B cell (primary cell): ENCODE measurements at regions not wholly inside any gene's neighbourhood (a gene's known extent, or its start where the extent isn't known, plus 50 kb on each side); places are given as distances from the start of the nearest gene placed in this dataset.

Experiments
- ATAC-seq: fragments of 200-7000 bp; cut with Tn5 transposase; one replicate; pipeline ENCODE4 v1.10.0; 2021; ENCODE audit warnings: low read depth, mild to moderate bottlenecking, moderate number of reproducible peaks, moderate library complexity
- CTCF ChIA-PET: fragments of 350-600 bp; sonication (Branson Sonifier 250); formaldehyde crosslinking; loops from one replicate; lab custom pipeline; 2021; ENCODE audit warnings: antibody characterized with exemption, inconsistent platforms; lab: Charles Lee
- POLR2A ChIA-PET: fragments of 350-600 bp; sonication (Branson Sonifier 250); formaldehyde crosslinking; loops from one replicate; lab custom pipeline; 2021; ENCODE audit warnings: antibody characterized with exemption; lab: Charles Lee
- DNase-seq: peaks from one replicate; pipeline ENCODE4 v3.0.0; 2013
- H2AFZ ChIP-seq: 2 replicates; pipeline ENCODE4 v1.6.1; 2012; ENCODE audit warnings: mild to moderate bottlenecking, low read depth, low read length; ENCODE audit not compliant: insufficient read depth, poor library complexity, severe bottlenecking
- H3K27ac ChIP-seq, 2 donors: 1 replicate in 1 of 2; 2 replicates in 1 of 2; pipeline ENCODE4 v1.5.1; 2012 to 2013; ENCODE audit warnings: low read length in 2 of 2, mild to moderate bottlenecking in 2 of 2, moderate library complexity in 1 of 2
- H3K27me3 ChIP-seq, 4 experiments: fragments of 200-600 bp in 1 of 4; sonication (generic) in 1 of 4; replicated peaks in 1 of 4; 1 replicate in 2 of 4; 2 replicates in 2 of 4; pipeline versions ENCODE4 v1.6.1 to v1.7.0; 2013 to 2016; ENCODE audit warnings: low read length in 3 of 4, mild to moderate bottlenecking in 2 of 4, mixed read lengths in 1 of 4, moderate library complexity in 1 of 4; ENCODE audit not compliant: insufficient read depth in 4 of 4, control insufficient read depth in 3 of 4; ENCODE audit errors: control extremely low read depth in 1 of 4
- H3K36me3 ChIP-seq, 2 experiments: replicated peaks in 1 of 2; 1 replicate in 1 of 2; 2 replicates in 1 of 2; pipeline versions ENCODE4 v1.6.1 to v1.7.1; 2013; ENCODE audit warnings: low read length in 1 of 2; ENCODE audit not compliant: insufficient read depth in 2 of 2, control insufficient read depth in 1 of 2; ENCODE audit errors: control extremely low read depth in 1 of 2, extremely low read depth in 1 of 2
- H3K4me1 ChIP-seq, 2 donors: fragments of 200-600 bp in 1 of 2; sonication (generic) in 1 of 2; 1 replicate in 1 of 2; 2 replicates in 1 of 2; pipeline versions ENCODE4 v1.5.1 to v1.6.1; 2013 to 2017; ENCODE audit warnings: low read length in 2 of 2; ENCODE audit not compliant: control insufficient read depth in 2 of 2, insufficient read depth in 2 of 2
- H3K4me2 ChIP-seq: replicated peaks from 2 replicates; pipeline ENCODE3; 2012; ENCODE audit warnings: mild to moderate bottlenecking, low read depth, low read length; ENCODE audit not compliant: poor library complexity, severe bottlenecking
- H3K4me3 ChIP-seq, 5 experiments: fragments of 200-600 bp in 1 of 5; sonication (generic) in 1 of 5; 1 replicate in 3 of 5; 2 replicates in 2 of 5; pipeline versions ENCODE4 v1.5.1 to v1.7.0; 2011 to 2016; ENCODE audit warnings: low read length in 4 of 5, mild to moderate bottlenecking in 4 of 5, low read depth in 2 of 5, control low read depth in 1 of 5, moderate library complexity in 1 of 5; ENCODE audit not compliant: insufficient read depth in 1 of 5; ENCODE audit errors: control extremely low read depth in 1 of 5, extremely low read depth in 1 of 5
- H3K79me2 ChIP-seq: fragments of 200-600 bp; sonication (generic); one replicate; pipeline ENCODE4 v1.6.0; 2016; ENCODE audit warnings: low read length; ENCODE audit not compliant: control insufficient read depth, insufficient read depth
- H3K9ac ChIP-seq: fragments of 200-600 bp; sonication (generic); 2 replicates; pipeline ENCODE4 v1.6.1; 2017; ENCODE audit warnings: mild to moderate bottlenecking, low read length, moderate library complexity
- H3K9me3 ChIP-seq, 3 donors: one replicate each; pipeline versions ENCODE4 v1.6.1 to v1.7.1; 2013; ENCODE audit warnings: low read length in 2 of 3; ENCODE audit not compliant: control insufficient read depth in 2 of 3, insufficient read depth in 1 of 3; ENCODE audit errors: control extremely low read depth in 1 of 3
- H4K20me1 ChIP-seq: 2 replicates; pipeline ENCODE4 v1.6.0; 2012; ENCODE audit warnings: mild to moderate bottlenecking, low read length; ENCODE audit not compliant: insufficient read depth, control insufficient read depth, poor library complexity, severe bottlenecking
- H3K27ac Mint-ChIP-seq: one replicate; pipeline ENCODE4 v1.8.0; 2021; ENCODE audit warnings: mixed read lengths
- H3K27me3 Mint-ChIP-seq: one replicate; pipeline ENCODE4 v1.8.0; 2021; ENCODE audit warnings: mixed read lengths
- H3K4me1 Mint-ChIP-seq: one replicate; pipeline ENCODE4 v1.8.0; 2021; ENCODE audit warnings: mixed read lengths
- H3K4me3 Mint-ChIP-seq: one replicate; pipeline ENCODE4 v1.8.0; 2021; ENCODE audit warnings: mixed read lengths
- H3K9me3 Mint-ChIP-seq: one replicate; pipeline ENCODE4 v1.8.0; 2022; ENCODE audit warnings: mixed read lengths; ENCODE audit not compliant: insufficient read depth
- EZH2 ChIP-seq: IDR thresholded peaks from 2 replicates; pipeline ENCODE4 v1.6.1; 2012; ENCODE audit warnings: borderline replicate concordance, low read depth, mild to moderate bottlenecking, moderate library complexity, low read length; ENCODE audit not compliant: insufficient read depth, poor library complexity, severe bottlenecking
- WGBS: methylation state at CpG from one replicate; pipeline ENCODE4 v1.1.5; 2013; ENCODE audit warnings: missing lambda C conversion rate; ENCODE audit not compliant: insufficient coverage; 5-methylcytosine and 5-hydroxymethylcytosine counted together
- intact Hi-C: fragments of 100-400 bp; cut with micrococcal nuclease; formaldehyde crosslinking; loops from one replicate; pipeline ENCODE4 v1.10.0; 2022
- TF ChIP-seq, protein P1 (sequence below): fragments of 200-600 bp; IDR thresholded peaks from one replicate; pipeline ENCODE4 v1.8.0; 2022; ENCODE audit warnings: antibody characterized with exemption, mild to moderate bottlenecking

- Histone ChIP-seq H3K27ac (no peak overlapping the region), H3K4me1 (no peaks in the 10 kb centered on the region), H3K4me2 (no peak overlapping the region), H2AFZ (no peak overlapping the region), H4K20me1 (no peaks in the 10 kb centered on the region), H3K27me3 (no peaks in the 10 kb centered on the region), H3K9ac (no peak overlapping the region), H3K36me3 (no peaks in the 10 kb centered on the region), H3K79me2 (no peaks in the 10 kb centered on the region), H3K9me3 (peaks cover 0 to 4% (median 0%) of the 10 kb centered on the region in 3 donors), H3K4me3 (no peak overlapping the region)
- Mint-ChIP-seq H3K27ac (no peak overlapping the region), H3K4me1 (no peaks in the 10 kb centered on the region), H3K4me3 (no peak overlapping the region), H3K9me3 (no peaks in the 10 kb centered on the region), H3K27me3 (no peaks in the 10 kb centered on the region)
- no peak for ATAC-seq
- ChIA-PET POLR2A (no interaction called here), CTCF (no interaction called here)
- DNase-seq: no peak
- intact Hi-C loops: no loop called here
- TF ChIP-seq, protein P1, sequence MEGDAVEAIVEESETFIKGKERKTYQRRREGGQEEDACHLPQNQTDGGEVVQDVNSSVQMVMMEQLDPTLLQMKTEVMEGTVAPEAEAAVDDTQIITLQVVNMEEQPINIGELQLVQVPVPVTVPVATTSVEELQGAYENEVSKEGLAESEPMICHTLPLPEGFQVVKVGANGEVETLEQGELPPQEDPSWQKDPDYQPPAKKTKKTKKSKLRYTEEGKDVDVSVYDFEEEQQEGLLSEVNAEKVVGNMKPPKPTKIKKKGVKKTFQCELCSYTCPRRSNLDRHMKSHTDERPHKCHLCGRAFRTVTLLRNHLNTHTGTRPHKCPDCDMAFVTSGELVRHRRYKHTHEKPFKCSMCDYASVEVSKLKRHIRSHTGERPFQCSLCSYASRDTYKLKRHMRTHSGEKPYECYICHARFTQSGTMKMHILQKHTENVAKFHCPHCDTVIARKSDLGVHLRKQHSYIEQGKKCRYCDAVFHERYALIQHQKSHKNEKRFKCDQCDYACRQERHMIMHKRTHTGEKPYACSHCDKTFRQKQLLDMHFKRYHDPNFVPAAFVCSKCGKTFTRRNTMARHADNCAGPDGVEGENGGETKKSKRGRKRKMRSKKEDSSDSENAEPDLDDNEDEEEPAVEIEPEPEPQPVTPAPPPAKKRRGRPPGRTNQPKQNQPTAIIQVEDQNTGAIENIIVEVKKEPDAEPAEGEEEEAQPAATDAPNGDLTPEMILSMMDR: no peak
- no peak for TF ChIP-seq EZH2
- WGBS: no CpG with 5 or more reads among the region's 2 CpGs
Observed at GRCh38 chr16:6863135-6863534, 469.5 kb upstream of the RBFOX1 start.

- ChIA-PET POLR2A (no interaction called here), CTCF (no interaction called here)
- no peaks in the 10 kb centered on the region for H4K20me1 ChIP-seq
- no peak overlapping the region for H3K27ac ChIP-seq
- Mint-ChIP-seq H3K9me3 (no peaks in the 10 kb centered on the region), H3K4me3 (no peak overlapping the region), H3K27ac (no peak overlapping the region), H3K4me1 (no peaks in the 10 kb centered on the region), H3K27me3 (no peaks in the 10 kb centered on the region)
- TF ChIP-seq, protein P1: no peak
- no peak for TF ChIP-seq EZH2
- H3K36me3 ChIP-seq: no peaks in the 10 kb centered on the region
- H3K4me3 ChIP-seq: no peak overlapping the region
- DNase-seq (no peak), ATAC-seq (no peak)
- WGBS: 83% methylated on average over 4 of the region's 6 CpGs
- H3K4me1 ChIP-seq: no peaks in the 10 kb centered on the region
- no peak overlapping the region for H2AFZ ChIP-seq
- H3K9ac ChIP-seq: no peak overlapping the region
- H3K9me3 ChIP-seq: no peaks in the 10 kb centered on the region
- no peak overlapping the region for H3K4me2 ChIP-seq
- intact Hi-C loops: no loop called here
- no peaks in the 10 kb centered on the region for H3K79me2 ChIP-seq
- H3K27me3 ChIP-seq: no peaks in the 10 kb centered on the region
Observed at GRCh38 chr16:6861815-6862477, 470.7 kb upstream of the RBFOX1 start.
